ENCODE measurements at regions not wholly inside any gene's neighbourhood (a gene's known extent, or its start where the extent isn't known, plus 50 kb on each side); places are given as distances from the start of the nearest gene placed in this dataset.

DNA sequence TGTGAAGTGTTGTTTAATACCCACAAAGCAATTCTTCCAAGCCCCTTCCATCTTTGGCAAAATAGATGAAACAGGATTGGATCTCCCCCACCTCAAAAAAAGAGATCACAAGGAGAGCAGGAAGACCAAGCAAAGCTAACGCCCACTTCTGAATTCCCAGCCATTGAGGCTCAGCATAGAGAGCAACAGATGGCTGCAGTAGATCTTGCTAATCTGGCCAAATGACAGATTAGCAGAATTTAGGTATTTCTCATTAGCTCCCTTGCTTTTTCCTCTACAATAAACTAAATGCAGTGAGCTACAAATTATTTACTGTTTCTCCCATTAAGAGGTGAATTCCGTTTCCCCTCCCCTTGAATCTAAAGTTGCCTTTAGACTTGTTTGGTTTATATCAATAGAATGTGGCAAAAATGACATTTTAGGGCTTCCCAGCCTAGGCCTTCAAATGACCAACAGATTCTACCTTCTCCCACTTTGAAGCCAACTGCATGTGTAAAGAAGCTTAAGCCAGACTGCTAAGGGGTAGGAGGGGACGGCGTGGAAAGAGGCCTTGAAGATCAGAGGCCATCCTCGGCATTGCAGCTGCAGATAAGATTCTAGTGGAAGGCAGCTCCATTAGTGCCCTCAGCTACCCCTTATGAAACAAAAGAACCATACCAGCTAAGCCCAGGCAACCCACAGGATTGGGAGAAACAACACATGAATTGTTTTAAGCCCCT is 56.8 kb upstream of the CPEB4 start:
- peaks cover 2% of the 10 kb centered on the region for H4K20me1 ChIP-seq (ENCODE audit: control insufficient read depth, insufficient read depth, insufficient read length)
- no peaks in the 10 kb centered on the region for H3K4me1 ChIP-seq (ENCODE audit: insufficient read depth, low read length)
- no peak overlapping the region for H2BK20ac ChIP-seq (ENCODE audit: low read depth, low read length, poor library complexity, severe bottlenecking)
- no peak overlapping the region for H2BK120ac ChIP-seq (ENCODE audit: low read depth, low read length, poor library complexity, severe bottlenecking)
- H4K91ac ChIP-seq (ENCODE audit: insufficient read length, low read depth, low read length), result no peak overlapping the region
- H3K27ac Mint-ChIP-seq, result no peak overlapping the region
- peaks cover 2 to 7% (median 3%) of the 10 kb centered on the region in 3 experiments; a peak in 5 of 7 replicates for H3K36me3 Mint-ChIP-seq (ENCODE audit: insufficient read depth in 1 of 3, low read depth in 3 of 3)
- no peak overlapping the region for H3K27ac ChIP-seq (ENCODE audit: insufficient read length, low read depth, low read length)
- no peak overlapping the region for H2BK5ac ChIP-seq (ENCODE audit: insufficient read length, low read length)
- no peak overlapping the region for H3K18ac ChIP-seq (ENCODE audit: insufficient read length, low read depth, low read length)
- H2AFZ ChIP-seq (ENCODE audit: low read length), result no peak overlapping the region
- H3K9me3 ChIP-seq (ENCODE audit: control insufficient read depth, low read depth, low read length), result no peaks in the 10 kb centered on the region
- TF ChIP-seq, protein P1, sequence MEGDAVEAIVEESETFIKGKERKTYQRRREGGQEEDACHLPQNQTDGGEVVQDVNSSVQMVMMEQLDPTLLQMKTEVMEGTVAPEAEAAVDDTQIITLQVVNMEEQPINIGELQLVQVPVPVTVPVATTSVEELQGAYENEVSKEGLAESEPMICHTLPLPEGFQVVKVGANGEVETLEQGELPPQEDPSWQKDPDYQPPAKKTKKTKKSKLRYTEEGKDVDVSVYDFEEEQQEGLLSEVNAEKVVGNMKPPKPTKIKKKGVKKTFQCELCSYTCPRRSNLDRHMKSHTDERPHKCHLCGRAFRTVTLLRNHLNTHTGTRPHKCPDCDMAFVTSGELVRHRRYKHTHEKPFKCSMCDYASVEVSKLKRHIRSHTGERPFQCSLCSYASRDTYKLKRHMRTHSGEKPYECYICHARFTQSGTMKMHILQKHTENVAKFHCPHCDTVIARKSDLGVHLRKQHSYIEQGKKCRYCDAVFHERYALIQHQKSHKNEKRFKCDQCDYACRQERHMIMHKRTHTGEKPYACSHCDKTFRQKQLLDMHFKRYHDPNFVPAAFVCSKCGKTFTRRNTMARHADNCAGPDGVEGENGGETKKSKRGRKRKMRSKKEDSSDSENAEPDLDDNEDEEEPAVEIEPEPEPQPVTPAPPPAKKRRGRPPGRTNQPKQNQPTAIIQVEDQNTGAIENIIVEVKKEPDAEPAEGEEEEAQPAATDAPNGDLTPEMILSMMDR (conservative IDR thresholded peaks at IDR 0.05), result no peak; the same call in 2 of the 3 replicates
- no peak overlapping the region for H2AK5ac ChIP-seq (ENCODE audit: insufficient read length, low read length)
- no peak overlapping the region for H2BK12ac ChIP-seq (ENCODE audit: insufficient read length, low read depth, low read length)
- no peak overlapping the region for H3K9ac ChIP-seq (ENCODE audit: extremely low read depth, insufficient read length, low read length)
- no peak overlapping the region for H4K8ac ChIP-seq (replicated peaks; ENCODE audit: insufficient read length, low read depth, low read length)
- no peak overlapping the region for H3K4me3 Mint-ChIP-seq
- peaks cover 3 to 7% of the 10 kb centered on the region in 2 experiments; a peak in 3 of 4 replicates for H3K4me1 Mint-ChIP-seq
- no peak overlapping the region for H3K4me2 ChIP-seq (ENCODE audit: insufficient read depth, insufficient read length, low read length)
- no peak overlapping the region for H4K5ac ChIP-seq (ENCODE audit: insufficient read length, low read depth, low read length)
- H2BK15ac ChIP-seq (ENCODE audit: low read depth, low read length), result no peak overlapping the region
- H3K14ac ChIP-seq (ENCODE audit: insufficient read depth, low read length), result no peak overlapping the region
- no peaks in the 10 kb centered on the region for H3K27me3 ChIP-seq (ENCODE audit: insufficient read depth, low read length)
- H3T11ph ChIP-seq (ENCODE audit: low read length), result no peak overlapping the region
- H3K9me3 Mint-ChIP-seq, result peaks cover 6 to 10% of the 10 kb centered on the region in 2 experiments; a peak in 4 of 5 replicates
- H3K23me2 ChIP-seq (ENCODE audit: insufficient read length, low read depth, low read length, poor library complexity, severe bottlenecking), result no peaks in the 10 kb centered on the region
- DNase-seq, result no peak
- H3K4ac ChIP-seq (ENCODE audit: low read depth, low read length), result no peak overlapping the region
- H3K56ac ChIP-seq (ENCODE audit: insufficient read length, low read depth, low read length), result no peak overlapping the region
- no peaks in the 10 kb centered on the region for H3K79me1 ChIP-seq (ENCODE audit: insufficient read depth, low read depth, low read length, poor library complexity, severe bottlenecking)
- no CpG with 5 or more reads among the region's 5 CpGs for WGBS (ENCODE audit: extremely low coverage, insufficient read length, low lambda C conversion rate)
- no peak overlapping the region for H3K23ac ChIP-seq (ENCODE audit: insufficient read length, low read depth, low read length)
- no peaks in the 10 kb centered on the region for H3K79me2 ChIP-seq (ENCODE audit: insufficient read depth, low read length)
- H3K27me3 Mint-ChIP-seq (ENCODE audit: low read depth), result peaks cover 1% of the 10 kb centered on the region; the same call in 1 of the 2 replicates

Data from H9 (cell line).